HCT116 (cell line): ENCODE measurements at regions not wholly inside any gene's neighbourhood (a gene's known extent, or its start where the extent isn't known, plus 50 kb on each side); places are given as distances from the start of the nearest gene placed in this dataset.

Experiments used
- ATAC-seq: fragments of 200-7000 bp; cut with Tn5 transposase; 2 replicates; pipeline ENCODE4 v1.9.1; 2020; ENCODE audit warnings: mild to moderate bottlenecking, moderate library complexity
- BruUV-seq: library from RNA; stranded (reverse); fragments of 400-500 nt; replicated peaks from 2 replicates; lab custom pipeline; 2021; lab: Mats Ljungman, UMichigan
- CTCF ChIA-PET: fragments of 300-600 bp; sonication (Branson Sonifier 250); formaldehyde crosslinking; loops from one replicate; lab custom pipeline; 2021; ENCODE audit warnings: antibody characterized with exemption; lab: Charles Lee
- POLR2A ChIA-PET: fragments of 300-600, 350-600 bp; sonication (Branson Sonifier 250); formaldehyde crosslinking; loops from one replicate; lab custom pipeline; 2021; ENCODE audit warnings: antibody characterized with exemption; lab: Charles Lee
- RAD21 ChIA-PET, 2 experiments: fragments of 300-600 bp; sonication (Branson Sonifier 250); formaldehyde crosslinking; loops; one replicate each; lab custom pipeline; 2023; ENCODE audit warnings: low total read pairs in 2 of 2; ENCODE audit not compliant: uncharacterized antibody in 2 of 2, unreplicated experiment in 2 of 2, low non-redundant PET in 1 of 2; lab: Charles Lee
- DNase-seq: peaks from one replicate; pipeline ENCODE4 v3.0.0-alpha.2; 2010; ENCODE audit warnings: low read depth, low spot score
- H2AFZ ChIP-seq: fragments of 200-600 bp; shearing (Covaris generic), sonication (generic); 2 replicates; pipeline ENCODE4 v1.6.1; 2017; ENCODE audit warnings: low read depth, mixed run types, mixed read lengths, antibody characterized with exemption, low read length; ENCODE audit not compliant: poor library complexity, severe bottlenecking
- H3K27ac ChIP-seq: 2 replicates; pipeline ENCODE4 v1.5.1; 2012; ENCODE audit warnings: low read depth, low read length
- H3K27me3 ChIP-seq: fragments of 200-600 bp; sonication (generic); 2 replicates; pipeline ENCODE4 v1.6.1; 2016; ENCODE audit warnings: mixed run types, low read length, mixed read lengths; ENCODE audit not compliant: insufficient read depth
- H3K36me3 ChIP-seq, 2 experiments: fragments of 200-500 bp in 1 of 2; fragments of 200-600 bp in 1 of 2; sonication (Bioruptor generic) in 1 of 2; sonication (generic) in 1 of 2; 2 replicates each; pipeline versions ENCODE4 v1.5.1 to v1.6.1; 2014 to 2016; ENCODE audit warnings: low read length in 2 of 2, inconsistent platforms in 1 of 2, mixed read lengths in 1 of 2, mixed run types in 1 of 2; ENCODE audit not compliant: insufficient read depth in 2 of 2, control insufficient read depth in 1 of 2
- H3K4me1 ChIP-seq, 2 experiments: fragments of 200-600 bp in 1 of 2; sonication (generic) in 1 of 2; 2 replicates each; pipeline versions ENCODE4 v1.5.1 to v1.6.1; 2012 to 2017; ENCODE audit warnings: low read length in 2 of 2, inconsistent platforms in 1 of 2, mild to moderate bottlenecking in 1 of 2, mixed read lengths in 1 of 2, mixed run types in 1 of 2, moderate library complexity in 1 of 2; ENCODE audit not compliant: insufficient read depth in 2 of 2, control insufficient read depth in 1 of 2
- H3K4me2 ChIP-seq: fragments of 200-600 bp; sonication (generic); 2 replicates; pipeline ENCODE4 v1.6.1; 2017; ENCODE audit warnings: mixed run types, low read length, mixed read lengths
- H3K4me3 ChIP-seq, 2 experiments: fragments of 200-600 bp in 1 of 2; sonication (generic) in 1 of 2; replicated peaks in 1 of 2; 2 replicates each; pipeline ENCODE4 v1.5.1; 2011 to 2016; ENCODE audit warnings: low read length in 2 of 2, control low read depth in 1 of 2, low read depth in 1 of 2, mild to moderate bottlenecking in 1 of 2, mixed read lengths in 1 of 2, mixed run types in 1 of 2
- H3K79me2 ChIP-seq: fragments of 200-600 bp; sonication (generic); 2 replicates; pipeline ENCODE4 v1.6.1; 2017; ENCODE audit warnings: mild to moderate bottlenecking, mixed run types, low read length, moderate library complexity, mixed read lengths; ENCODE audit not compliant: insufficient read depth
- H3K9ac ChIP-seq: fragments of 200-600 bp; sonication (generic); 2 replicates; pipeline ENCODE4 v1.6.1; 2016; ENCODE audit warnings: low read length, mixed read lengths
- H3K9me2 ChIP-seq: fragments of 200-600 bp; sonication (generic), shearing (Covaris generic); 2 replicates; pipeline ENCODE4 v1.6.1; 2017; ENCODE audit warnings: mixed run types, mild to moderate bottlenecking, moderate library complexity; ENCODE audit not compliant: insufficient read depth
- H3K9me3 ChIP-seq, 2 experiments: fragments of 200-500 bp in 1 of 2; fragments of 200-600 bp in 1 of 2; sonication (Bioruptor generic) in 1 of 2; sonication (generic) in 1 of 2; 2 replicates each; pipeline ENCODE4 v1.6.1; 2014 to 2017; ENCODE audit warnings: low read length in 2 of 2, mixed read lengths in 2 of 2, inconsistent platforms in 1 of 2, low read depth in 1 of 2, mild to moderate bottlenecking in 1 of 2, mixed run types in 1 of 2, moderate library complexity in 1 of 2; ENCODE audit not compliant: control insufficient read depth in 1 of 2, insufficient read depth in 1 of 2
- H4K20me1 ChIP-seq: fragments of 200-600 bp; sonication (generic), shearing (Covaris generic); 2 replicates; pipeline ENCODE4 v1.6.1; 2017; ENCODE audit warnings: mixed run types, mild to moderate bottlenecking, moderate library complexity; ENCODE audit not compliant: insufficient read depth
- ELF1 ChIP-seq: IDR thresholded peaks from 2 replicates; pipeline ENCODE4 v1.6.1; 2012; ENCODE audit warnings: low read depth, borderline replicate concordance
- FOSL1 ChIP-seq: IDR thresholded peaks from 2 replicates; pipeline ENCODE4 v1.6.1; 2012; ENCODE audit warnings: low read depth
- JUND ChIP-seq: IDR thresholded peaks from 2 replicates; pipeline ENCODE4 v1.6.1; 2012
- MAX ChIP-seq: IDR thresholded peaks from 2 replicates; pipeline ENCODE4 v1.6.1; 2012
- POLR2A ChIP-seq: IDR thresholded peaks from 2 replicates; pipeline ENCODE4 v1.7.0; 2011; ENCODE audit warnings: borderline replicate concordance; ENCODE audit not compliant: insufficient read depth, insufficient read length; ENCODE audit errors: extremely low read depth
- TCF7L2 ChIP-seq: IDR thresholded peaks from 2 replicates; pipeline ENCODE4 v1.7.0; 2011; ENCODE audit warnings: borderline replicate concordance, inconsistent platforms; ENCODE audit not compliant: insufficient read depth, insufficient read length; ENCODE audit errors: extremely low read depth
- intact Hi-C: fragments of 100-400 bp; cut with micrococcal nuclease; formaldehyde crosslinking; loops from 2 replicates; pipeline ENCODE4 v1.10.0; 2022

GRCh38 chr16:86663685-86664521, 85.6 kb downstream of the FOXL1 start:
- no peak for TF ChIP-seq MAX
- no peak for TF ChIP-seq FOSL1
- no peak for TF ChIP-seq TCF7L2
- TF ChIP-seq ELF1: no peak; the same call in 1 of the 2 replicates
- peak; percentile 33; the same call in 1 of the 2 replicates for TF ChIP-seq JUND
- TF ChIP-seq POLR2A: no peak
- H3K27ac ChIP-seq: peak overlapping the region; percentile 92
- H3K4me2 ChIP-seq: peak overlapping the region; percentile 94
- POLR2A ChIA-PET: interaction anchor here (0.7 to 1.6 kb wide), 4 partner anchors 10 to 35 kb away, joined by 3 to 9 read pairs (median 4); no protein-coding TSS in a partner anchor
- intact Hi-C loops: loop anchor here (2.0 kb wide), 1 partner anchor 89 kb away; no protein-coding TSS in a partner anchor
- BruUV-seq: TSS peak; percentile 83
- peak overlapping the region; percentile 2 for H2AFZ ChIP-seq
- no peak for DNase-seq
- RAD21 ChIA-PET: no interaction called here
- no peaks in the 10 kb centered on the region for H3K36me3 ChIP-seq
- no peaks in the 10 kb centered on the region for H4K20me1 ChIP-seq
- H3K4me3 ChIP-seq: peak overlapping the region; percentile 29 to 57
- peaks cover 28 to 70% of the 10 kb centered on the region in 2 experiments for H3K4me1 ChIP-seq
- peak overlapping the region; percentile 60 for H3K9ac ChIP-seq
- no peaks in the 10 kb centered on the region for H3K9me2 ChIP-seq
- H3K9me3 ChIP-seq: peaks cover 0 to 11% of the 10 kb centered on the region in 2 experiments; a peak in 1 of 4 replicates
- H3K79me2 ChIP-seq: no peaks in the 10 kb centered on the region
- ATAC-seq: no peak
- CTCF ChIA-PET: interaction anchor here (1.0 to 1.4 kb wide), 3 partner anchors 88 to 399 kb away, joined by 4 to 6 read pairs (median 6); no protein-coding TSS in a partner anchor
- no peaks in the 10 kb centered on the region for H3K27me3 ChIP-seq
